ENCODE measurements at regions not wholly inside any gene's neighbourhood (a gene's known extent, or its start where the extent isn't known, plus 50 kb on each side); places are given as distances from the start of the nearest gene placed in this dataset.

DNA sequence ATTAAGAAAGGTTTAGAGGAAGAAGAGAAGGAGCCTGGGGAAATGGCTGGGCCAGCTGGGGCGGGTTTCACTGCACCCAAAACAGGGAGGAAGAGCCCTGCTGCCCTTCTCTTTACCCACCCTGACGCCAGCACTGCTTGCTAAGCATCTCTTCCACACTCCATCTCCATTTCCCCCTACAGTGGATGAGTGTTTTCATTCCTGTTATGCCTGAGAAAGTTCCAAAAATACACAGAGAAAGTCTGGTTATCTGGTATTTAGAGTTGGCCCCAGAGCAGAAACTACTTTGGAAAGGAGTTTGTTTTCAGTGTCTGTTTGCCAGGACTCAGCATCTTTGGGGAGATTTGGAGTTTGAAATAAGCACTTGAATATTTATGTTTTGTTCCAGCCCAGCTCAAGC, 451.0 kb downstream of the SLC4A3 start:
- no peak overlapping the region for H4K5ac ChIP-seq (ENCODE audit: insufficient read length, low read depth, low read length)
- H3K9ac ChIP-seq (ENCODE audit: extremely low read depth, insufficient read length, low read length), result no peak overlapping the region
- H3K36me3 Mint-ChIP-seq (ENCODE audit: insufficient read depth in 1 of 3, low read depth in 3 of 3), result no peaks in the 10 kb centered on the region
- no peak overlapping the region for H2AK5ac ChIP-seq (ENCODE audit: insufficient read length, low read length)
- H3K79me1 ChIP-seq (ENCODE audit: insufficient read depth, low read depth, low read length, poor library complexity, severe bottlenecking), result no peaks in the 10 kb centered on the region
- H4K8ac ChIP-seq (replicated peaks; ENCODE audit: insufficient read length, low read depth, low read length), result no peak overlapping the region
- no peak overlapping the region for H3K4me2 ChIP-seq (ENCODE audit: insufficient read depth, insufficient read length, low read length)
- no peak overlapping the region for H3K23ac ChIP-seq (ENCODE audit: insufficient read length, low read depth, low read length)
- H2BK20ac ChIP-seq (ENCODE audit: low read depth, low read length, poor library complexity, severe bottlenecking), result no peak overlapping the region
- H2BK5ac ChIP-seq (ENCODE audit: insufficient read length, low read length), result no peak overlapping the region
- peaks cover 22 to 27% of the 10 kb centered on the region in 2 experiments for H3K4me1 Mint-ChIP-seq
- H2BK15ac ChIP-seq (ENCODE audit: low read depth, low read length), result no peak overlapping the region
- no peak overlapping the region for H2AFZ ChIP-seq (ENCODE audit: low read length)
- H3K79me2 ChIP-seq (ENCODE audit: insufficient read depth, low read length), result no peaks in the 10 kb centered on the region
- no peak overlapping the region for H3K27ac Mint-ChIP-seq
- no peak overlapping the region for H3K56ac ChIP-seq (ENCODE audit: insufficient read length, low read depth, low read length)
- H3K27ac ChIP-seq (ENCODE audit: insufficient read length, low read depth, low read length), result no peak overlapping the region
- peaks cover 4% of the 10 kb centered on the region for H3K4me1 ChIP-seq (ENCODE audit: insufficient read depth, low read length)
- WGBS (ENCODE audit: extremely low coverage, insufficient read length, low lambda C conversion rate), result no CpG with 5 or more reads among the region's 2 CpGs
- no peak for DNase-seq
- no peaks in the 10 kb centered on the region for H3K9me3 ChIP-seq (ENCODE audit: control insufficient read depth, low read depth, low read length)
- no peak overlapping the region for H4K91ac ChIP-seq (ENCODE audit: insufficient read length, low read depth, low read length)
- H4K20me1 ChIP-seq (ENCODE audit: control insufficient read depth, insufficient read depth, insufficient read length), result no peaks in the 10 kb centered on the region
- no peak overlapping the region for H3T11ph ChIP-seq (ENCODE audit: low read length)
- no peak overlapping the region for H3K4me3 Mint-ChIP-seq
- H3K27me3 Mint-ChIP-seq (ENCODE audit: low read depth), result no peaks in the 10 kb centered on the region
- no peaks in the 10 kb centered on the region for H3K23me2 ChIP-seq (ENCODE audit: insufficient read length, low read depth, low read length, poor library complexity, severe bottlenecking)
- H3K27me3 ChIP-seq (ENCODE audit: insufficient read depth, low read length), result no peaks in the 10 kb centered on the region
- H3K18ac ChIP-seq (ENCODE audit: insufficient read length, low read depth, low read length), result no peak overlapping the region
- TF ChIP-seq, protein P1, sequence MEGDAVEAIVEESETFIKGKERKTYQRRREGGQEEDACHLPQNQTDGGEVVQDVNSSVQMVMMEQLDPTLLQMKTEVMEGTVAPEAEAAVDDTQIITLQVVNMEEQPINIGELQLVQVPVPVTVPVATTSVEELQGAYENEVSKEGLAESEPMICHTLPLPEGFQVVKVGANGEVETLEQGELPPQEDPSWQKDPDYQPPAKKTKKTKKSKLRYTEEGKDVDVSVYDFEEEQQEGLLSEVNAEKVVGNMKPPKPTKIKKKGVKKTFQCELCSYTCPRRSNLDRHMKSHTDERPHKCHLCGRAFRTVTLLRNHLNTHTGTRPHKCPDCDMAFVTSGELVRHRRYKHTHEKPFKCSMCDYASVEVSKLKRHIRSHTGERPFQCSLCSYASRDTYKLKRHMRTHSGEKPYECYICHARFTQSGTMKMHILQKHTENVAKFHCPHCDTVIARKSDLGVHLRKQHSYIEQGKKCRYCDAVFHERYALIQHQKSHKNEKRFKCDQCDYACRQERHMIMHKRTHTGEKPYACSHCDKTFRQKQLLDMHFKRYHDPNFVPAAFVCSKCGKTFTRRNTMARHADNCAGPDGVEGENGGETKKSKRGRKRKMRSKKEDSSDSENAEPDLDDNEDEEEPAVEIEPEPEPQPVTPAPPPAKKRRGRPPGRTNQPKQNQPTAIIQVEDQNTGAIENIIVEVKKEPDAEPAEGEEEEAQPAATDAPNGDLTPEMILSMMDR (conservative IDR thresholded peaks at IDR 0.05), result no peak
- no peaks in the 10 kb centered on the region for H3K9me3 Mint-ChIP-seq
- H3K4ac ChIP-seq (ENCODE audit: low read depth, low read length), result no peak overlapping the region
- H3K14ac ChIP-seq (ENCODE audit: insufficient read depth, low read length), result no peak overlapping the region
- H2BK120ac ChIP-seq (ENCODE audit: low read depth, low read length, poor library complexity, severe bottlenecking), result no peak overlapping the region
- H2BK12ac ChIP-seq (ENCODE audit: insufficient read length, low read depth, low read length), result no peak overlapping the region
